Embryonic facial prominence (tissue), 1 donor: ENCODE measurements at regions not wholly inside any gene's neighbourhood (a gene's known extent, or its start where the extent isn't known, plus 50 kb on each side); places are given as distances from the start of the nearest gene placed in this dataset.
"Not testable (repeated sequence)": the region's sequence is repeated elsewhere in the genome, so short reads cannot be mapped to it uniquely, and the experiment has no call there.

Experiments
- DNase-seq: peaks from one replicate; pipeline ENCODE4 v3.0.0-alpha.2; 2016; ENCODE audit errors: extremely low spot score

DNA sequence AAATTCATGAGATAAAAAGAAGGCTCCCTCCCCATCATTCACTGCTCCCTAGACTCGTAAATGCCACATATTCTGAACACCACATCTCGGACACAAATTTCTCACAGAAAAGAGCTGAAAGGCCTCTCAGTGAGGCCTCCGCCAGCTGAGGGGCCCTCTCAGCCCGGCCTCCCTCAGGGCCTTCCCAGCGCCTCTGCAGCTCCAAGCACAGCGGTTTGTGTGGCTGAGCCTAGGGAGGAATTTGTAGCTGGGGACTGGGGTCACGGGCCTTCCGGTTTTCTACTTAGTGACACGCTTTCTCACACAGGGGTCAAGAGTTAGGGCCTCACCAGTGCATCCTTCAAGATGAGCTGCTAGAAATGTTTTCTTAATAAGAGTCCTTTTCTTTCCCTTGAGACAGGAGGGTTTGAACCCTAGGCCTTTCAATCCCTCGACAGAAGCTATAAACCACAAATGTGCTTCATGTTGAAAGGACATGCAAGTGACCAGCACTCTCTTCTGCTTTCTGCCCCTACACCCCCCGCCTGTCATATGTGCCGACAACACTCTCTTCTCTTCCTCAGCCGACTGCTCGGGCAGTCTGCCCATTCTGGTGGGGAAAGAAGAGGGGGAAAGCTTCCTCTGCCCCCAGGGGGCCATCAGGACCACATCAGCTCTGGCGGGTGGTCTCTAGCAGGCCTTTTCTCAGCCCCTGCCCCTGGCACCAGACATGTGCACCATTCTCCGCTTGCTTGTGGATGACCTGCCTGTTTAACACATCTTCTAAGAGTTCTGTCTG, 104.9 kb downstream of the CHIC2 start:
- no peak for DNase-seq

DNA sequence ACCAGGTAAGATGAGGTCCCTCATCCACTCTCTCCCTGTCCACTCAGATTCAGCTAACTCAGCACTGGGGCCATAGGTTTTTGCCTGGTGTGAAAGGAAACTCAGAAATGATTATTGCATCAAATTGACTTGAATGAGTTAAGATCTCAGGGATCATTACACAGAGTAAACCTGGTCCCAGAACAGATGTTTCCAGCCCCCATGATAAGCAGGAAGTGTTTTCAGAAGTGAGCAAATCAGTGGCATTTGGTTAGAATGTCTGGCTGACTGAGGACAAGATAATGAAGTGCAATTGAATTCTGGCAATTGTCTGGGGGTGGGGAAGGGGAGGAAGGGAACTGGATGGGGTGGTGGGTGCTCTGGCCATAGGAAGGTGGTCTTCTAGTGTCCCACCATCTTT, 108.0 kb downstream of the CHIC2 start:
- DNase-seq, result no peak

DNA sequence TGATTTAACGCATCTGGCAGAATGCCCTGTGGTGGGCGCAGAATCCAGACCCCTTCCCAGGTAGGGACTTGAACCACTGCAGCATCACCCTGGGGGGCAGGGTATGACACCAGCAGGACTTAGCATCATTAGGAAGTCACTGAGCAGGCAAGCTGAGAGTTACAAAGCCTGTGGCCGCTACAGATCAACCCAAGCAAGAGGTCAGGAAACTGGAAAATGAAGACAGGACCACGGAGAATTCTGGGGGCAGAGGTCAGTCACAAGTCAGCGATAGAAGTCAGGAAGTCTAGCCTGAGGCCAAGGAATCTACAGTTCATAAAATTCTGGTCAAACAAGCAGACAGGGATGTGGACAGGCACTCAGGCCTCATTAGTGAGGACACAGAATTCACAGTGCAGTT, 108.4 kb downstream of the CHIC2 start:
- DNase-seq, result no peak

DNA sequence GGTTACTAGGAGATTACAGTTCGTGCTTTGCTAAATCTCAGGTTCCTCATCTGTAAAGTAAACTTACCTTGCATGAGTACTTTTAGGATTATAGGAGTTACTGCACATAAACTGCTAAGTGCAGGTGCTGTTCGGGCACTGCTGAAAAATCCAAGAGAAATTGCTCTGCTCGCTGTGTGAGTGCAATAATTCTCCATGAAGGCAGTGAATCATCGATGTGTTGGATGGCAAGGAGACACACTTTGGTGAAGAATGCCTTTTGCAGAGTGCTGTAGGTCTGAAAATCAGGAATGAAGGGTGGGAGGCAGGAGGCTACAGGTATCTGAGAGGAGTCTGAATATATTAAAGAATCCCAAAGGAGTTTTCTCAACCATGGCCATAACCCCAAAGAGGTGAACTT, 113.0 kb downstream of the CHIC2 start:
- no peak for DNase-seq

DNA sequence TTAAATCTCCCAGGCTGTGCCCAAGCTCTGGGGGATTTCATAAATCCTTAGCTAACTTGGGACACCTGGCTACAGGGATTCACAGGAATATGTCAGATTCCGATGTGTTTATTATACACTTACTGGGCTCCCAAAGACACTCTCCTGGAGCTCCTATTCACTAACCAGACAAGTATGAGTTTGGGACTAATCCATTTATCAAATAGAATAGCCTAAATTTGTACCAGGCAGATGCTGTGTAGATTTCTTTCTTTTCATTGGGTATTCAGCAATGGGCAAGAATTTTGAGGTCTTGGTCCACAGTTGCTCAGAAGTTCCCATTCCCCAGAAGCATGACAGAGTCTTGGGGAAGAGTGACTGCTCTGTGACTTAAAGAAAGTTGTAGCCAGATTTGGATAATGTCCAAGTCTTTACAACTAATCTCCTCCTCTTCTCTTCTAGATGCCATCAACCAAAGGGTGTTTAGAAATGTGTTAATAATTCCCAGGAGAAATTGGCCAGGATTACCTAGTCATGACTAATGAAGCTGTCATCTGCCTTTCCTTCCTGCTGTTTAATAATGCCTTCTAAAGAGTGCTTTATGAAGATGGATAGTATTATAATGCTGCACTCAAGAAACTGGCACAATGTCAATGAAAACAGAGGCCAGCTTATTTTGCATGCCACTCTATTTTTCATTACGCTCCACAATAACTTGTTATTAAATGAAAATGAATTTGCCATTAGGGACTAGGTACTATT, 120.9 kb downstream of the CHIC2 start:
- DNase-seq, result no peak

DNA sequence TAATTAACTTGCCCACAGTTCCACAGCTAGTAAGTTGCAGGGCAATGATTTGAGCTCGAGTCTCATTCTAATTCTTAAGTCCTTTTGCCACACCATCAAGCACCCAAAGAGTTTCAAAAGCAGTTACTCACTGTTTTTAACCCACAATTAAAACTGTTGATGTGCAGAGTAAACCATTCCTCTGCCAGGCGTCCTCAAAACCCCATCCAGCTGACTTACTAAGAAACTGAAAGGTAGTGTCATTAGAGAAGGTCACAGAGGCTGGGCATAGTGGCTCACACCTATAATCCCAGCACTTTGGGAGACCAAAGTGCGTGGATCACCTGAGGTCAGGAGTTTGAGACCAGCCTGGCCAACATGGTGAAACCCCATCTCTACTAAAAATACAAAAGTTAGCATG, 121.7 kb downstream of the CHIC2 start:
- no peak for DNase-seq

DNA sequence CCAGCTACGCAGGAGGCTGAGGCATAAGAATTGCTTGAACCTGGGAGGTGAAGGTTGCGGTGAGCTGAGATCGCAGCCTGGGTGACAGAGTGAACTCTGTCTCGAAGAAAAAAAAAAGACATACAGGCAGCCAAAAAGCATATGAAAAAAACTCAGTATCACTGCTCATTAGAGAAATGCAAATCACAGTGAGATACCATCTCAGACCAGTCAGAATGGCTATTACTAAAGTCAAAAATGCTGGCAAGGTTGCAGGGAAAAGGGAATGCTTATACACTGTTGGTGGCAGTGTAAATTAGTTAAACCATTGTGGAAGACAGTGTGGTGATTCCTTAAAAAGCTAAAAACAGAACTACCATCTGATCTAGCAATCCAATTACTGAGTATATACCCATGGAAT, 123.1 kb downstream of the CHIC2 start:
- no peak for DNase-seq

DNA sequence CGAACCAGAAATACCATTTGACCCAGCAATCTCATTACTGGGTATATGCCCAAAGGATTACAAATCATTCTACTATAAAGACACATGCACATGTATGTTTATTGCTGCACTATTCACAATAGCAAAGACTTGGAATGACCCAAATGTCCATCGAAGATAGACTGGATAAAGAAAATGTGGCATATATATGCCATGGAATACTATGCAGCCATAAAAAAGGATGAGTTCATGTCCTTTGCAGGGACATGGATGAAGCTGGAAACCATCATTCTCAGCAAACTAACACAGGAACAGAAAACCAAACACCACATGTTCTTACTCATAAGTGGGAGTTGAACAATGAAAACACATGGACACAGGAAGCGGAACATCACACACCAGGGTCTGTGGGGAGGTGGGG, 124.5 kb downstream of the CHIC2 start:
- DNase-seq, result not testable (repeated sequence)

DNA sequence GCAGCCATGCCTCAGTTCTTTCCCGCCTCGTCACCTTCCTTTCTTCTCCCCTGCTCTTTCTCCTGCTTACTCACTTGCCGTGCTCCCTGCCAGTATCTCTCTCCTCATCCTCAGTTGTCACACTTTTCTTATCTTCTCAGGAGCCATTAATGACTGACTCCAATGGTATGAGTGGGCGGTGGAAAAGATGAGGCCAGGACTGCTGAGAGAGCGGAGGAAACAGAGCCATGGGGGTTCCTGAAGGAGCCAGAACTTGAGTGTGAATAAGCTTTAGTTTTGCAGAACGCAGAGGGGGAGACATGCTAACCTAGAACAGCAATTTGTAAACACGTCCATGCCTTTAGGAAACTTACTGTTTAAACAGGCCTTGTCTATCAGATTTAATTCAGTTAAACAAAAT, 126.5 kb downstream of the CHIC2 start:
- no peak for DNase-seq

DNA sequence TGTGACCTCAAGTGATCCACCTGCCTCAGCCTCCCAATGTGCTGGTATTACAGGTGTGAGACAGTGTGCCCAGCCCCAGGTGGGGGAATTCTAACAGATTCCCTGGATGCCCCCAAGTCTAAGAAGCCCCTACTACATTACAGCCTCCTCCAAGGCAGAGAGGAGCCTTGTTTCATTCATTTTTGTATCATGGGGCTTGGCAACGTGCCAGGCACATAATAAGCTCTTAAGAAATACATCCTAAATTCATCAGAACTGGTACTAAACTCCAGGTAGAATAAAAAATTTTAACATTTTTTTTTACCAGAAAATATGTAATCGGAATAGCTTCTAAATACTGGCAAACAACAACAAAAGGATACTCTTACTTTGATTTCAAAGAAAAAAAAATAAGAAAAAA, 127.1 kb downstream of the CHIC2 start:
- no peak for DNase-seq

DNA sequence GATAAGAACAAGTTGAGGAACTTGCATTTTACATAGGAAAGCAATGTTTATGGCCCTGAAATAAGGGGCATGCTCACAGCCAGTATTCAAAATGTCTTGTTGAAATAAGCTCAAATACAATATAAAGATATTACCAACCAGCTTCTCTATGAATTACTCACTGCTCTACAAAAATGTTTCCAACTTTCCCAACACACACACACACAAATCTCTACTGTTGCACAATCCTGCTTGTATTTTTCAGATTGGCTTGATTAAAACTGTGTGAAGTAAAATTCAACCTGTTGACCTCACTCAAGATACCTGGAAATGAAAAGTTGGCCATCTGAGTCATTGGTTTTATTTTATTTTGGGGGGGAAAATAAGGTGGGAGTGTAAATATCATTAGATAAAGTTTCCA, 128.6 kb downstream of the CHIC2 start:
- DNase-seq, result no peak

DNA sequence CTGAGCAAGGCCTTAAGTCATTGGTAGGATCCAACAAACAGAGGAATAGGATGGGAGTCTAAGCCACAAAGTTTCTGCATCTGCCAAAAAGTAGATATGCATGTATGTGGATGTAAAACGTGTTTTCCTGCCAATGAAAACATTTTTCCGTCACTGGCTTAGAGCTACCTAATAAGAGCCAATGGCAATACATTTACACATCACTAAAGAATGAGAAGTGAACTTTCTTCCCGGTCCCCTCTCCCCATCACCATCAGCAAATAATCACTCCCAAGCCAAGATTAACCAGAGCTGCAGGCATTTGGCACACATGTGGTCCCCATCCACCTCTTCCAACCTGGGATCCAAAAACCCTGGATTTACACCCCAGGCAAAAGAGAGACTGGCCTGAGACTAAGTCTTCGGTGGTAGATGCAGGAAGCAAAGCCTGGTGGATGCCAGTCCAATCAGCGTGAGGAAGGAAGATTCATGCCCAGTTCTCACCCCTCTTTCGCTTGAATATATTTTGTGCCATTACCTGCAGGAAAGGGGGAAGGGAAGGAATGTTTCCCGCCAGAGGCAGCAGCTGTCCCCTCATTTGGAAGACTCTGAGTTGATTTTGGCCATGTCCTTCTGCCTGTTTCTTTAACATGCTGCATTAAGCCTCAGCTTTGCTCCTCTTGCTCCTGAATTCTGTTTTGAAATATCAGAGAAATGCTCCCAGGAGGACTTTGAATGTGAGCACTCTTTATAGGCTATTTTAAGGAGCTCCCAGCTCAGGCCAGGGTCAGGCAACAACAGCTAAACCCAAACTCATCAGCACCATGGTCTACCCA, 131.4 kb downstream of the CHIC2 start:
- peak; percentile 36 for DNase-seq

DNA sequence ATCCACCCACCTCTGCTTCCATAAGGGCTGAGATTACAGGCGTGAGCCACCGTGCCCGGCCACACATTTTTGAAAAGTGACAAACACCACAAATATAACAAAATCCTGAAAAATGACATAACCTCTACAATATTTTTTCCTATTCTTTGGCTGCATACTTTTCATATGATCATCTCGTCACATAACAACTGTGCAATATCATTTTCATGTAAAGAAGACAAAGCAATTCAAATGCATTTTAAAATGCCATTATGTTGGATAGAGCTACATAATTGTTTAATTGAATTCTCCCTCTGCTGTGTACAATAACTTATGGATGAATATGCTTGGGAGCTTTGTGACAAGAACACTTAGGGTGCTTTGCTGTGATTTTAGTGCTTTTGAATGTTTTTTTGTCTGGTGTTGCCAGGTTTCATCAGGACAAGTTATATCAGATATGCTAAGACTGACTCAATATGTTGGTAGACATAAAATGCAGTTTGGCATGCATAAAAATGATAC, 132.9 kb downstream of the CHIC2 start:
- DNase-seq, result no peak

DNA sequence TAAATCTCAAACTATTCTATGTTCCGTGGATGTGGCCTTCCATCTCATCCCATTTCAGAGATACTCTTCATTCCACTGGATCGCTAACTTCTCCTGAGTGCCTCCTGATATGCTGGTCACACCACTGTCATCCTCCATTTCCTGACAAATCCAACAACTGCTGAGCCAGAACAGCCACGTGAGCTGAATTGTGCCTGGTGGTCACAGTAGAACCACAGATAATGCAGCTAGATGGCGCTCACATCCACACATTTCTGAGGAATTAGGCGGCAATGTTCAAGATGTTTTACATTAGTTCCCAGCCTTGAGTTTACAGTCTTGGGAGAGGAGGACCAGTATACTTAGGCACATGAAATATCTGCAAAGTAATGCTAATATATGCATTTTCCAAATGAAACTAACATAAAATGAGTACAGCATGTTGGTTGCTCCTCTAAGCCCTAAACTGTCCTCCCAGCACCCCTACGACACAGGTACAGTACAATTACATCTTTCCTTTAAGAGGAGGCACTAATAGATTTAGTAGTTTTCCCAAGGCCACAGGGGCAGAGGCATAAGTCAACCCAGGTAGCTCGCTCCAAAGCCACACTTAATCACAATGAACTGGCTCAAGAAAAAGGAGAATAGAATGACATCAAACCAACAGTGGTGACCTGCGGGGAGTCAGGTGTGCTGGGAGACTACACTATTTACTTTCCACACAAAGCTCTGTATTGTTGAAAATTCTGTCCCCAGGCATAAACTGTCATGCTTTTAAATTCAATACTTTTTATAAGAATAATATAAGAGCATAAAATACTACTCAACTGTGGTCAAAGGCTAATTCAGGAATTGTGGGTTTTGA, 134.2 kb downstream of the CHIC2 start:
- DNase-seq, result peak; percentile 83

DNA sequence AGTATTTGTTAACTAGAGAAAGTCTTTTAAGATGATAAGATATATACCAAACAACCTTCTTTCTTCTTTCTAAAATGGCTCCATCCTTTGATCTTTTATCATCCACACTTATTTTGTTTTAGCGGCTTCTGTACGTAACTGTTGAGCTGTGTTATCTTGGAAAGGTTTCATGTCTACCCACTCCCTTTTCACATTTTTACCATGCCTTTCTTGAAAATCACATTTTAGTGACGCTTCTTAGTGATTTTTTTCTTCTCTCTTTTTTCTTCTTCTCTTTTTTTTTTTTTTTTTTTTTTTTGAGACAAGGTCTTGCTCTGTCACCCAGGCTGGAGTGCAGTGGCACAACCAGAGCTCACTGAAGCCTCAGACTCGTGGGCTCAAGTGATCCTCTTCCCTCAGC, 135.1 kb downstream of the CHIC2 start:
- no peak for DNase-seq

DNA sequence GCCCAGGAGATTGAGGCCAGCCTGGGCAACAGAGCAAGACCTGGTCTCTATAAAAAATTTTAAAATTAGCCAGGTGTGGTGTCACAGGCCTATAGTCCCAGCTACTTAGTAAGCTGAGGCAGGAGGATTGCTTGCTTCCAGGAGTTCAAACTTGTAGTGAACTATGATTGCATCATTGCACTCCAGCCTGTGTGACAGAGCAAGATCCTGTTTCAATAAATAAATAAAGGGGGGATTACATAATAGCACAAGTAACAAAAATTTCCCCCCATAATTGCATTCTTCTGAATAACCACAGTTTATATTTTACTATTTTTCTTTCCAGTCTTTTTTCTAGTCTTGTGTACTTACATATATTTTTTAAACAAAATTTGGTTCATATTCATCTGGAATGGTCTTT, 135.6 kb downstream of the CHIC2 start:
- no peak for DNase-seq

DNA sequence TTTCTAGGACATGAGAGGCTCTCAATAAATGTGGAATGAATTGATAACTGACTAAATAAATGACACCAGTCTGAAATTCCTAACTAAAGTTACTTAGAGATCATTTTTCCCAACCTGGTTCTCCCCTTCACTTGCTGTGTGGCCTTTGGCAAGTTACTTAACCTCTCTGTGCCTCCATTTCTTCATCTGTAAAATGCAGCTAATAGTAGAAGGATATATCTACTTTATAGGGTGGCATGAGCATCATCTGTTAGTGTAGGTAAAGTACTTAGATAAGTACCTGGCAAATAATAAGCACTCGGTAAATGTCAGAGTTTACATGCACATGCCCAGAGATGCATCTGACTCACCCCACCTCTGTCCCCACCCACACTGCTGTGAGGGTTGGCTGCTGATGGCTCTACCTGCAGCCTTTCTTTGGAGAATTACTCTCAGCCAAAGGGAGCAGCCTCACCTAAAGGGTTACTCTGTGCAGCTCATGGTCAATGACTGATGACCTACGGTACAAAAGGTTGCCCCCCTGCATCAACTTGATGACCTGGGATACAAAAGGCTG, 139.3 kb downstream of the CHIC2 start:
- DNase-seq, result no peak

DNA sequence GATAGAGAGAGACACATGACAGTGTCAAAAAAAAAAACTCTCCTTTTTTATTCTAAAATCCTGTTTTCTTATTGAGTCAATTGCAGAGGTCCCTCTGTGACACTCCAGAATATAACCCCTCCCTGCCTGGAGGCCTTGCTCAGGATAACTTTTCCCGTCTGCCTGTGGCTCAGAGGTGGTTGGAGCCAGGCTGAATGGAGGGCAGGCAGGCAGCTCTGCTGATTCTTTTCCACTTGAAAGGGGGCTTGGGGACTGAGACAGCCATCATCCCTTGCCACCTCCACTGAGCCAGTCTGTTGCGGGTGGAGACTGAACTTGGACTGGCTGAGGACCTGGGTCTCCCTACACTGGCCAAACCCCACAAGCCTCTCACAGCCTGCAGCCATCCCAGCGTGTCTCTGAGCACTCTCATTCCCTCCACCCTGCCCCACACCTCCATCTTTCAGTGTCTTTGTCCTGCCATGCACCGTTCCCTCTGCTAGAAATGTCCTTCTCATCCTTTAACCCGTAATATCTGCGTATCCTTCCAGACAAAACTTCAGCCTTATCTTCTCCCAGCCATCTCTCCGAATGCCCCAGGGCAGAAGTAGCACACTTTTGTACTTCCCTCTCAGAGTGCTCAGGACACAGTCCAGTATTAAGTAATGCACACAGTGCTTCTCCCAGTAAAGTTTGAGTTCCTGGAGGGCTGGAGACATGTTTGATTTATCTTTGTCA, 139.9 kb downstream of the CHIC2 start:
- no peak for DNase-seq

DNA sequence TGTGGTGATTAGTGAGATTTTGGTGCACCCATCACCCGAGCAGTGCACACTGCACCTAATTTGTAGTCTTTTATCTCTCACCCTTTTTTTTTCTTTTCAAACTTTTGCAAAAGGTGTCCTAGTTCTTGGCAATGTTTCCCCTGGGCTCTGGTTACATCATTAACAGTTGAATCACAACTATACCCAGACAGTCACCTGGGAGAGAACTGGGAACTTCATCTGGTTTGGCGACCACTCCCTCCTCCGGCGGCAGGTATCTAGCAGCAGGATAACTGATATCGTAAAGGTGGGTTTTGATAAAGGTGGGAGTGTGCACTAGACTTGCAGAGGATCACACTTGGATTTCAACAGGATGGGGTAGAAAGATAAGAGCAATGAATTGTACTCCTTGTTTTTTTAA, 140.5 kb downstream of the CHIC2 start:
- no peak for DNase-seq

DNA sequence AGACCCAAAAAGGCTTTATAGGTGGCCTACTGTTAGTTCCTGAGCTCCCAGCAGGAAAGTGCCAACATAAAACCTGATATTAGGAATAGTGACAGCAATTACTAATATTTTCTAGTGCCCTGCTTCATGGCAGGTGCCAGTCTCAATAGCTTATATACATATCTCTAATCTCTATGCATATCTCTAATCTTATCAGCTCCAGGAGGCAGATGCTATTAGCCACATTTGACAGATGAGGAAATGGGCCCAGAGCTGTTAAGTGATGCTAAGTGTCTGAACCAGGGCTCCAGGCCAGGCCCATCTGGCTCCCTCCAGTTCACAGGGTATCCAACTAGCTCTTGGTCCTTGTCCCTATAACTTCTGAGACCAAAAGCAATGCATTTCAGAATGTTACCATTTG, 142.5 kb downstream of the CHIC2 start:
- DNase-seq, result no peak

DNA sequence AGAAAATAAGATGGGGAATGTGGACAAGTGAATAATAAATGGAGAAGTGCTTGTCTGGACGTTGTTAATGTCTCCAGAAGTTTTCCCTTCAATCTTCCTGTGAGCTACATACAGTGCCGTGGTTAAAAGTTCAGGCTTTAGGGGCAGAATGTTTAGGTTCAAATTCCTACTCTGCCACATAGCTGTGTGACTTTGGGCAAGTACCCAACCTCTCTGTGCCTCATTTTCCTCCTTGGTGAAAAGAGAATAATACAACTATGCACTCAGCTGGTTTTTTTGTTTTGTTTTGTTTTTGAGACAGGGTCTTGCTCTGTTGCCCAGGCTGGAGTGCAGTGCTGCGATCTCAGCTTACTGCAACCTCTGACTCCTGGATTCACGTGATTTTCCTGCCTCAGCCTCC, 143.5 kb downstream of the CHIC2 start:
- no peak for DNase-seq
